ENCODE measurements at regions not wholly inside any gene's neighbourhood (a gene's known extent, or its start where the extent isn't known, plus 50 kb on each side); places are given as distances from the start of the nearest gene placed in this dataset.

GRCh38 chr16:9612267-9612666, 520.8 kb downstream of the HAPSTR1 start:
- TF ChIP-seq CTCF (IDR thresholded peaks at IDR 0.05; ENCODE audit: extremely low read depth in 1 of 2, insufficient read depth in 1 of 2, low read depth in 1 of 2, low read length in 2 of 2) (no peak), POLR2AphosphoS5 (IDR thresholded peaks at IDR 0.05; ENCODE audit: insufficient read depth, low read depth, low read length) (no peak), MAX (IDR thresholded peaks at IDR 0.05; ENCODE audit: insufficient read depth, insufficient read length) (no peak), JUN (IDR thresholded peaks at IDR 0.05; ENCODE audit: borderline replicate concordance, insufficient read depth, insufficient read length, low read depth) (no peak)
